ENCODE measurements at regions not wholly inside any gene's neighbourhood (a gene's known extent, or its start where the extent isn't known, plus 50 kb on each side); places are given as distances from the start of the nearest gene placed in this dataset.

GRCh38 chr2:195164930-195165329 lies 492.1 kb upstream of the SLC39A10 start:
- no peak for DNase-seq (ENCODE audit: low spot score)
- no peak for TF ChIP-seq CTCF (IDR thresholded peaks at IDR 0.05; ENCODE audit: extremely low read depth, insufficient read depth, missing control alignments)
- in situ Hi-C loops (cut with MboI; ENCODE audit: low pct_unique_long_range_greater_than_20kb, low sequenced_read_pairs, unreplicated experiment): no loop called here

- no peak for DNase-seq (ENCODE audit: low spot score)
- in situ Hi-C loops (cut with MboI; ENCODE audit: low pct_unique_long_range_greater_than_20kb, low sequenced_read_pairs, unreplicated experiment): no loop called here
- TF ChIP-seq CTCF (IDR thresholded peaks at IDR 0.05; ENCODE audit: extremely low read depth, insufficient read depth, missing control alignments): no peak
Measured at GRCh38 chr2:195162918-195163317, 494.1 kb upstream of the SLC39A10 start.

GRCh38 chr2:195162194-195162593 lies 494.8 kb upstream of the SLC39A10 start:
- DNase-seq (ENCODE audit: low spot score): no peak
- in situ Hi-C loops (cut with MboI; ENCODE audit: low pct_unique_long_range_greater_than_20kb, low sequenced_read_pairs, unreplicated experiment): no loop called here
- no peak for TF ChIP-seq CTCF (IDR thresholded peaks at IDR 0.05; ENCODE audit: extremely low read depth, insufficient read depth, missing control alignments)

GRCh38 chr2:195160963-195161362 lies 496.1 kb upstream of the SLC39A10 start:
- no peak for DNase-seq (ENCODE audit: low spot score)
- no peak for TF ChIP-seq CTCF (IDR thresholded peaks at IDR 0.05; ENCODE audit: extremely low read depth, insufficient read depth, missing control alignments)
- in situ Hi-C loops (cut with MboI; ENCODE audit: low pct_unique_long_range_greater_than_20kb, low sequenced_read_pairs, unreplicated experiment): no loop called here

- TF ChIP-seq CTCF (IDR thresholded peaks at IDR 0.05; ENCODE audit: extremely low read depth, insufficient read depth, missing control alignments): no peak
Measured at GRCh38 chr2:195151711-195152110, 505.3 kb upstream of the SLC39A10 start.

GRCh38 chr2:195150819-195151218 lies 506.2 kb upstream of the SLC39A10 start:
- DNase-seq (ENCODE audit: low spot score): no peak
- TF ChIP-seq CTCF (IDR thresholded peaks at IDR 0.05; ENCODE audit: extremely low read depth, insufficient read depth, missing control alignments): no peak
- in situ Hi-C loops (cut with MboI; ENCODE audit: low pct_unique_long_range_greater_than_20kb, low sequenced_read_pairs, unreplicated experiment): no loop called here

More at GRCh38 chr2:195151711-195152110, 505.3 kb upstream of the SLC39A10 start:
- DNase-seq (ENCODE audit: low spot score): no peak
- in situ Hi-C loops (cut with MboI; ENCODE audit: low pct_unique_long_range_greater_than_20kb, low sequenced_read_pairs, unreplicated experiment): no loop called here

GRCh38 chr2:195148004-195148403 lies 509.0 kb upstream of the SLC39A10 start:
- no peak for DNase-seq (ENCODE audit: low spot score)
- no peak for TF ChIP-seq CTCF (IDR thresholded peaks at IDR 0.05; ENCODE audit: extremely low read depth, insufficient read depth, missing control alignments)
- in situ Hi-C loops (cut with MboI; ENCODE audit: low pct_unique_long_range_greater_than_20kb, low sequenced_read_pairs, unreplicated experiment): no loop called here
